ENCODE measurements at regions not wholly inside any gene's neighbourhood (a gene's known extent, or its start where the extent isn't known, plus 50 kb on each side); places are given as distances from the start of the nearest gene placed in this dataset.

DNA sequence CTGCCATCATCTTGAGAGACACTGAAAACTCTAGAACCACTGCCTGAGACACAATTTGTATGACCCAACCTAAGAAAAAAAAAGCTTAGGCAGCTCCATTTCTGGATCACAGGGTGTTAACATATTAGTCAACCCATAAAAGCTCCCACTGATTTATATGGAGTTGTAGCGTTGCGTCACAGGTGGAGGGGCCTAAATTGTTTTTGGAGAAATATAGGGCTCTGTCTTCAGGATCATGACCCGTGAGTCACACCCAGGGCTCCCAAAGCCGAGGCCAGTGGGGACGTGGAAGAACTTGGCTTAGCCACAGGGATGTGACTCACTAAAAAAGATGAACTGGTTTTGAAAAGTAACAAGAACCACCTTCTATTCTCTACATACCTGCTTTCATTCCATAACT lies 116.5 kb upstream of the BMP2 start:
- H3K27ac Mint-ChIP-seq (ENCODE audit: unreplicated experiment), result no peak overlapping the region
- Histone ChIP-seq H3K4me1 (peaks cover 9% of the 10 kb centered on the region; the same call in 1 of the 2 replicates), H3K9me3 (no peaks in the 10 kb centered on the region), H3K4me3 (ENCODE audit: low read depth, low read length) (no peak overlapping the region), H3K36me3 (ENCODE audit: control insufficient read depth, insufficient read depth, low read length) (no peaks in the 10 kb centered on the region), H3K27me3 (replicated peaks; ENCODE audit: control insufficient read depth, insufficient read depth, low read length) (no peaks in the 10 kb centered on the region)
- POLR2A ChIA-PET, result no interaction called here
- H3K27me3 Mint-ChIP-seq (ENCODE audit: insufficient read depth, unreplicated experiment), result no peaks in the 10 kb centered on the region
- TF ChIP-seq CTCF (IDR thresholded peaks at IDR 0.05; ENCODE audit: insufficient read depth in 1 of 2, low read depth in 1 of 2, low read length in 1 of 2, severe bottlenecking in 1 of 2, unreplicated experiment in 1 of 2), result no peak
- H3K4me1 Mint-ChIP-seq (ENCODE audit: low read depth, unreplicated experiment), result peaks cover 6% of the 10 kb centered on the region
- H3K36me3 Mint-ChIP-seq (ENCODE audit: insufficient read depth, unreplicated experiment), result no peaks in the 10 kb centered on the region
- no peaks in the 10 kb centered on the region for H3K9me3 Mint-ChIP-seq (ENCODE audit: unreplicated experiment)
- CTCF ChIA-PET, result no interaction called here
- H3K4me3 Mint-ChIP-seq (ENCODE audit: unreplicated experiment), result no peak overlapping the region
- no peak for DNase-seq
- no TSS peak for BruUV-seq (replicated peaks)
- intact Hi-C loops (cut with micrococcal nuclease; ENCODE audit: unreplicated experiment), result no loop called here

GRCh38 chr20:6646021-6646636 lies 121.4 kb upstream of the BMP2 start:
- peaks cover 16% of the 10 kb centered on the region for H3K4me1 Mint-ChIP-seq (ENCODE audit: low read depth, unreplicated experiment)
- H3K27ac Mint-ChIP-seq (ENCODE audit: unreplicated experiment), result no peak overlapping the region
- ChIA-PET POLR2A (no interaction called here), CTCF (no interaction called here)
- DNase-seq, result no peak
- Histone ChIP-seq H3K4me1 (peaks cover 9% of the 10 kb centered on the region; the same call in 1 of the 2 replicates), H3K4me3 (ENCODE audit: low read depth, low read length) (no peak overlapping the region), H3K36me3 (ENCODE audit: control insufficient read depth, insufficient read depth, low read length) (no peaks in the 10 kb centered on the region), H3K27me3 (replicated peaks; ENCODE audit: control insufficient read depth, insufficient read depth, low read length) (no peaks in the 10 kb centered on the region), H3K9me3 (no peaks in the 10 kb centered on the region)
- H3K4me3 Mint-ChIP-seq (ENCODE audit: unreplicated experiment), result no peak overlapping the region
- no peak for TF ChIP-seq CTCF (IDR thresholded peaks at IDR 0.05; ENCODE audit: insufficient read depth in 1 of 2, low read depth in 1 of 2, low read length in 1 of 2, severe bottlenecking in 1 of 2, unreplicated experiment in 1 of 2)
- H3K36me3 Mint-ChIP-seq (ENCODE audit: insufficient read depth, unreplicated experiment), result no peaks in the 10 kb centered on the region
- H3K9me3 Mint-ChIP-seq (ENCODE audit: unreplicated experiment), result peaks cover 9% of the 10 kb centered on the region
- H3K27me3 Mint-ChIP-seq (ENCODE audit: insufficient read depth, unreplicated experiment), result no peaks in the 10 kb centered on the region
- intact Hi-C loops (cut with micrococcal nuclease; ENCODE audit: unreplicated experiment), result loop anchor here (2.0 kb wide), 1 partner anchor 17 kb away; no protein-coding TSS in a partner anchor
- no TSS peak for BruUV-seq (replicated peaks)

- DNase-seq, result no peak
- ChIA-PET POLR2A (no interaction called here), CTCF (no interaction called here)
- TF ChIP-seq CTCF (IDR thresholded peaks at IDR 0.05; ENCODE audit: insufficient read depth in 1 of 2, low read depth in 1 of 2, low read length in 1 of 2, severe bottlenecking in 1 of 2, unreplicated experiment in 1 of 2), result no peak
- no peaks in the 10 kb centered on the region for H3K36me3 ChIP-seq (ENCODE audit: control insufficient read depth, insufficient read depth, low read length)
- Mint-ChIP-seq H3K9me3 (ENCODE audit: unreplicated experiment) (peaks cover 9% of the 10 kb centered on the region), H3K27me3 (ENCODE audit: insufficient read depth, unreplicated experiment) (no peaks in the 10 kb centered on the region), H3K4me3 (ENCODE audit: unreplicated experiment) (no peak overlapping the region), H3K4me1 (ENCODE audit: low read depth, unreplicated experiment) (peaks cover 23% of the 10 kb centered on the region), H3K27ac (ENCODE audit: unreplicated experiment) (no peak overlapping the region), H3K36me3 (ENCODE audit: insufficient read depth, unreplicated experiment) (no peaks in the 10 kb centered on the region)
- no TSS peak for BruUV-seq (replicated peaks)
- no peaks in the 10 kb centered on the region for H3K27me3 ChIP-seq (replicated peaks; ENCODE audit: control insufficient read depth, insufficient read depth, low read length)
- no peaks in the 10 kb centered on the region for H3K9me3 ChIP-seq
- intact Hi-C loops (cut with micrococcal nuclease; ENCODE audit: unreplicated experiment), result no loop called here
- no peak overlapping the region for H3K4me3 ChIP-seq (ENCODE audit: low read depth, low read length)
- H3K4me1 ChIP-seq, result peaks cover 9% of the 10 kb centered on the region; the same call in 1 of the 2 replicates
Observed at GRCh38 chr20:6644813-6645628, 122.5 kb upstream of the BMP2 start.
